ENCODE measurements at regions not wholly inside any gene's neighbourhood (a gene's known extent, or its start where the extent isn't known, plus 50 kb on each side); places are given as distances from the start of the nearest gene placed in this dataset.

- H3K4me3 ChIP-seq (ENCODE audit: low read depth, low read length), result no peak overlapping the region
- TF ChIP-seq CTCF (IDR thresholded peaks at IDR 0.05; ENCODE audit: insufficient read depth, low read depth, low read length, missing control alignments), result no peak
- DNase-seq (ENCODE audit: low read depth), result no peak
Measured at GRCh38 chr10:112052166-112052565, 131.4 kb downstream of the GPAM start.

GRCh38 chr10:112053895-112054294 is 129.7 kb downstream of the GPAM start:
- H3K4me3 ChIP-seq (ENCODE audit: low read depth, low read length), result no peak overlapping the region
- no peak for DNase-seq (ENCODE audit: low read depth)
- TF ChIP-seq CTCF (IDR thresholded peaks at IDR 0.05; ENCODE audit: insufficient read depth, low read depth, low read length, missing control alignments), result no peak

GRCh38 chr10:112054516-112054915 is 129.0 kb downstream of the GPAM start:
- no peak for DNase-seq (ENCODE audit: low read depth)
- TF ChIP-seq CTCF (IDR thresholded peaks at IDR 0.05; ENCODE audit: insufficient read depth, low read depth, low read length, missing control alignments), result no peak
- H3K4me3 ChIP-seq (ENCODE audit: low read depth, low read length), result no peak overlapping the region

- no peak for TF ChIP-seq CTCF (IDR thresholded peaks at IDR 0.05; ENCODE audit: insufficient read depth, low read depth, low read length, missing control alignments)
- no peak for DNase-seq (ENCODE audit: low read depth)
Measured at GRCh38 chr10:112057072-112057471, 126.5 kb downstream of the GPAM start.

GRCh38 chr10:112059220-112059619 is 124.3 kb downstream of the GPAM start:
- H3K4me3 ChIP-seq (ENCODE audit: low read depth, low read length), result no peak overlapping the region
- DNase-seq (ENCODE audit: low read depth), result no peak
- no peak for TF ChIP-seq CTCF (IDR thresholded peaks at IDR 0.05; ENCODE audit: insufficient read depth, low read depth, low read length, missing control alignments)

More at GRCh38 chr10:112057072-112057471, 126.5 kb downstream of the GPAM start:
- no peak overlapping the region for H3K4me3 ChIP-seq (ENCODE audit: low read depth, low read length)

- no peak for DNase-seq (ENCODE audit: low read depth)
- no peak for TF ChIP-seq CTCF (IDR thresholded peaks at IDR 0.05; ENCODE audit: insufficient read depth, low read depth, low read length, missing control alignments)
- no peak overlapping the region for H3K4me3 ChIP-seq (ENCODE audit: low read depth, low read length)
Measured at GRCh38 chr10:112071596-112072133, 111.9 kb downstream of the GPAM start.

GRCh38 chr10:112078003-112078402 is 105.6 kb downstream of the GPAM start:
- TF ChIP-seq CTCF (IDR thresholded peaks at IDR 0.05; ENCODE audit: insufficient read depth, low read depth, low read length, missing control alignments), result no peak
- DNase-seq (ENCODE audit: low read depth), result no peak
- no peak overlapping the region for H3K4me3 ChIP-seq (ENCODE audit: low read depth, low read length)

Measured in GM12865 (cell line).